SKM-1 treated with dmso at 0.1 percent for 144 hours (cell line): ENCODE measurements at regions not wholly inside any gene's neighbourhood (a gene's known extent, or its start where the extent isn't known, plus 50 kb on each side); places are given as distances from the start of the nearest gene placed in this dataset.

ENCODE experiments used
- DNase-seq: peaks from one replicate; lab custom pipeline; 2025; ENCODE audit not compliant: unreplicated experiment; lab: John Stamatoyannopoulos, UW

DNA sequence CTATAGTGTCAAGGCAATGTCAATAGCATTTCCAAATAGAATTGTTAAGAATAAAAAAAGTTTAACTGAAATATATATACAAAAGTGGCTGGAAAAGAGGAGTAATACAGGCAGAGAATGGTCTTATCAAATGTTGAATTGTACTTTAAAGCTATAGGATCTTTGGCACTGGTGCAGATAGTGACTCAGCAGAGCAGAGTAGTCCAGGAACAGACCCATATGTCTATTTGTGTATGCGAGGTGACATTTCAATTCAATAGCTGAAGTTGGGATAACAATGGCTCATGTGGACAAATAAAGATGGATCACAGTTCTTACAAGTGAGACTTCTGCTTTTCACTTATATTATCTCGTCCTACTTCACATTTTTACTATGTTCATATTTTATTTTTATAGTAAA lies 543.0 kb upstream of the B3GALT2 start:
- no peak for DNase-seq

GRCh38 chr1:193727850-193728249 lies 541.4 kb upstream of the B3GALT2 start:
- no peak for DNase-seq

- DNase-seq = no peak
Measured at GRCh38 chr1:193726722-193727121, 540.3 kb upstream of the B3GALT2 start.

DNA sequence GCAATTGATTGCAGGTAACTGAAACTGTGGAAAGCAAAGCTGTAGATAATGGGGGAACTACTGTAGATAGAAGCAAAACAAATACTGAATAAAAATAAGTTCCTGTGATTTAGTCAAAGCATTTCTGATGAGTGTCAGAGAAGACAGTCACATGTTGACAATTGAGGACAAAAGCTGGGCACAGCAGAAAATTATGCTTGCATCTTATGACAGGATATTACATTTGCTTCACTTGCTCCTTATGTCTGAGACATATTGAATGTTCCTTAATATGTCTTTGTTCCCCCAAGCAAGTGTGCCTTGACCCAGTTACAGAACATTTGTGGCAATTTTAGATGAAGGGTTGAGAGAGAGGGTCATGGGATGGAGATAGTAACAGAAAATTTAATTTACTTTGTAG lies 526.0 kb upstream of the B3GALT2 start:
- DNase-seq = no peak

DNA sequence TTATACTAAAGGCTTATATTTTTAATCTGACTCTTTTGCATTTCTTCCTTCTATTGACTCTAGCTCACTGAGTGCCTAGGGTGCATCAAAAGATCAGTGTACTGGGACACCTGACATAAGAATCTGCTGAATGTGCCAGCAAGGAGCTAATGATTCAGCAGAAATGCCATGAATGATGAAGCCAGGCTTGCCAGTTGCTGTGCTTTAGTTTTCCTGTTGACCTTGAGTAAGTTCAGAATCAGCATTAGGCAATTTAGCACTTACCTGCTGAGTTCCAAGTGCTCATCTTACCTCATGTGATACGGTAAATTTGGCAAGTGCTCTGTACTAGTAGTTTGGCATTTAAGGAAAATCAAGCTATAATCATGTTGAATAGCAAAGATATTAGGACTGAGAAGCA lies 523.2 kb upstream of the B3GALT2 start:
- no peak for DNase-seq

DNA sequence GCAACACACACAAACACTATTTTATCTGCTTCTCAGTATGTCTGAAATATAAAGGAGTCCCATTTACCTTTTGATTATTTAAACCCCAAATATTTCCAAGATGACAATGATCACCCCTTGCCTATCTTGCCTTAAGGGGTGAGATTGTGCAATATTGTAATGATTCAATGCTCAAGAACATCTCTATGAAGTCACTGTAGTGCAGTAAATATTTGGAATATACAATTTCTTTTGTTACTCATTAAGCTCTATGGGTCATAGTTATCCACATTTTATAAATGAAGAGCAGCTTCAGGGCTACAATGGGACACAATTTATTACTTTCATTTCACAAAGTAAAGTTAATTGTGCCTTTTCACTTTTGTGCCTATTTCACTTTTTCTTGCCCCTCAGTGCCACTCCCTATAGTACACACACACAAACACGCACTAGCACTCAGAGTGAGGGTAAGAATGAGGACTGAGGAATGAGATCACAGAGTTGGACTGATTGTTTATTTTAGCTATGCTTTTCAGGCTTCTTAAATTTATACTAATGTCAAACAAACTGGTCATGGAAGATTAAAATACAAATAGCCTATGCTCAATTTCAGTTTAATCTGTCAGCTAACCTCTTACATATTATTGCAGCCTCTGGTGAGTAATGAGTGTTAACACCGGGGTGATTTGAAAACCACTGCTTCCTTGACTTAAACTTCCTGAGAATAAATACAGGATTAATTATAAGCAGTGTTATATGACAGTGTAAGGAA lies 521.0 kb upstream of the B3GALT2 start:
- no peak for DNase-seq

DNA sequence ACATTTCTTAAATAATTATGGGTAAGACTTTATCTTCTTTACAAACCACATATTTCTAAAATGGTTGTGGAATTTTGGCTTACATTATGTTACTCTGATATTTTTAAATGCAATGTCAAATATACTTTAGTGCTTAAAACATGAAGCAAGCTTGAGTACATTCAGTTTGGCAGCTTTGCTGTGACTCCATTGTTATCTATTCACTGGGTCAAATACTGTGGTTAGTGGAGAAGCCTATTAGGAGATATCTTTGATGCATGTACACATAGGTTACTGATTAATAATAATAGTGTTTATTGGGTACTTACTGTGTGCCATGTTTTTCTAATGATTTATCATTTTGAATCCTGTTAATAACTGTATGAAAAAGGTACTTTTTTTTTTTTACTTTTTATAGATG lies 520.4 kb upstream of the B3GALT2 start:
- no peak for DNase-seq

- no peak for DNase-seq
Measured at GRCh38 chr1:193705554-193705981, 519.2 kb upstream of the B3GALT2 start.

GRCh38 chr1:193703655-193704054 lies 517.2 kb upstream of the B3GALT2 start:
- no peak for DNase-seq

DNA sequence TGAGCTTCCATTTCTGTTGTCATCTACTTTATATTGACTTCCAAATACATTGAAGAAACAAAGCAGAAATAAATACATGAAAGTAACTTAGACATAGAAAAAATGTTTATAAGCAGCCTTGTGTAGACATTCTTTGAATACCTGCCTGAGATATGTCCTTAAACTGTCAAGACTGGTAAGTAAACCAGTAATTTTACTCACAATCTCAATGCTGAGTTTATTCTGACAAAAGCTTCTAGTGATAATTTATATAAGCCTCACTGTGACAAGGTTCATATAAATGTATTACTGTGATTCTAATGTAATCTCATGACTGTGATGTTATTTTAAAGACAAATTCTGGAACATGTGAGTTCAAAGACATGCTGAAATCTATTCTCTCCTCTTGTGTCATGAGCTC lies 516.7 kb upstream of the B3GALT2 start:
- DNase-seq = no peak

GRCh38 chr1:193701759-193702158 lies 515.3 kb upstream of the B3GALT2 start:
- no peak for DNase-seq

DNA sequence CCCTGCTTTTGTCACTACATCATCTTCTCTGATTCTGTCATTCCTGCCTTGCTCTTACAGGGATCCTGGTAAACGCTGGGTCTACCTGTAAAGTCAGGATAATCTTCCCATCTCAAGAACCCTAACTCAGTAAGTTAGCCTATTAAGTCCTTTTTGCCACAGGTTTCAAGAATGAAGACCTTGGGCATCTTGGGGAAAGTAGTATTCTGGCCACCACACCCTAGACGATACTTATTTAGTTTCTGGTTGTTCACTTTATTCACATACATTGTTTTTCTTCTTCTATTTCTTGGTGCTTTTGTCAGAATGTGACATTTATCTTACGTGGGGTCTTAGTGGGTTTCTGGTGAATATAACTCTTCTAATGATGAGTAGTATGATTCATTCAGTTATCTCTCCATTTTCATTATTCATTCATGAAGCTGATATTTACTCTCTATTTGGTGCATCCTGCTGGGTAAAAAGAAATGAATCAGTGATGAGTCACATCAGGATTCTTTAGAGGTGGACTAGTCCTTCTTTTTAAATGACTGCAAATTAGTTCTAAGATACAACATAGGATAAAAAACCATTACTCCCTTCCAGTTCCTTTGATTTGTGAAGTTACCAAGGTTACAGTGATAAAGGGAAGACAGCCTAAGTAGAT lies 514.4 kb upstream of the B3GALT2 start:
- DNase-seq = no peak

DNA sequence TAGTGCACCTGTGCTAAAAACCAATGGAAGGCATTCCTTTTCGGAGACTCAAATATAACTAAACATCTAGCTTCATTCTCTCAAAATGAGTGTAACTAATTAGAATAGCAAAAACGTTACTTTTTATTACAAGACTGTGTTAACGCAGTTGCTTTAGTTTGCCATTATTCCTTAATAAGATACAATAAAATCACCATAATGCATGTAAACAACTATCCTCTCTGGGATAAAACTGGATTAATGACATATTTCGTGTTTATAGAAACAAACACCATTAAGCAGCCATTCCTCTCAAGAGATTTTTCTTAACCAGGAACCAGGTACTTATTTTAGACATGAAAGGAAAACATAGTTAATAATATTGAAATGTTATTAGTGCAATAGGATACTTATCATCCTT lies 512.8 kb upstream of the B3GALT2 start:
- no peak for DNase-seq

GRCh38 chr1:193697776-193698175 lies 511.4 kb upstream of the B3GALT2 start:
- no peak for DNase-seq

- DNase-seq = no peak
Measured at GRCh38 chr1:193697115-193697762, 510.8 kb upstream of the B3GALT2 start.

DNA sequence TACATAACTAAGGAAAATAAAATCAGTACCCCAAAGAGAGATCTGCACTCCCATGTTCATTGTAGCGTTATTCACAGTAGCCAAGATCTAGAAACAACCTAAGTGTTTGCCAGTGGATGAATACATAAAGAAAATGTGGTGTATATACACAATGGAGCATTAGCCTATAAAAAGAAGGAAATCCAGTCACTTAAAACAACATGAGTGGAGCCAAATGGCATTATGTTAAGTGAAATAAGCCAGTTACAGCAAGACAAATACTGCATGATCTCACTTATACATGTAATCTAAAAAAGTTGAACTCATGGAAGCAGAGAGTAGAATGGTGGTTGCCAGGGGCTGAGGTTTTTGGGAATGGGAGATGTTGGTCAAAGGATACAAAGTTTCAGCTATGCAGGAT lies 508.3 kb upstream of the B3GALT2 start:
- DNase-seq = no peak

GRCh38 chr1:193685986-193686385 lies 499.6 kb upstream of the B3GALT2 start:
- DNase-seq = no peak

- DNase-seq = no peak
Measured at GRCh38 chr1:193681422-193681821, 495.0 kb upstream of the B3GALT2 start.

DNA sequence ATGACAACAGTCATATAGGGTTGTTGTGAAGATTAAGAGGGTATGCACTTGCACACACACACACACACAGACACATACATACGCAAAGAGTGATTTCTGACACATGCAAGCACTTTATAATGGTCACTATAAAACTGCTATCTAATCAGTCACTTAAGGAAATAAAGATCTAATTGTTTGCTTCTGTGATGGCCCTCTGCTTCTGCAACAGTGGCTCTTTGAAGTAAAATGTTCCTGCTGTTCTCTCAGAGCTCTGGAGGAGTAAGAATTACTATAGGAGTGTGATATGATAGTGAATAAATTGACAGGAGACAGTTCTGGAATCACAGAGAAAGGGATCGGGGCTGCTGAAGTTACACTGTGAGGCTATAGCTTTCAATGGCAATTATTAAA lies 494.5 kb upstream of the B3GALT2 start:
- no peak for DNase-seq

DNA sequence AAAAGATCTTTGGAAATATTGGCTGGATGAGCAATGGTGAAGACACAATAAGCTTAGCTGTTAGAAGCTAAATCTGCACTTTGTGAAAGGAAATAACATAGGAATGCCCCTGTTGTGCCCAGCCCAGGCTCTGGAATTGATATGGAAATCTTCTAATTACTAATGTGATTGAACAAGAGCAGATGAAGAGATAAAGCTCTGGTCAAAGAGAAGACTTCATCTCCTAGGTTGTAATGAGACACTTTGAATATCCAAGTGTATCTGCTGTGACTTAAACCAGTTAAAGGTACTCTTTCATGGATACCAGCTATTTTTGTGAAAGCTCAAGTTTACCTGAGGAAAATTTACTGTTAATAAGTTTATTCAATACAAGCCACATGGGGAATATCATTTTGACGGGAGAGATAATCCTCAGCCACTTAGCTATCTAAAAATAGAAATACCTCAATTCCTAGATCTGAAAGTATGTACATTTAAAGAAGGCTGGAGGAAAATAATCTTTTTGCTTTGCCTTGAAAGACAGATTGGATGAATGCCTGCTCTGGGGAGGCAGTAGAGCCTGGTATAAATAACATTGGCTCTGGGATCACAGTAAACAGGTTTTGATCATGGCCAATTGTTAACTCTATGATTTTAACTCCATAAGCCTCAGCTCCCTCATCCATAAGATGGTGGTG lies 494.0 kb upstream of the B3GALT2 start:
- DNase-seq = no peak

DNA sequence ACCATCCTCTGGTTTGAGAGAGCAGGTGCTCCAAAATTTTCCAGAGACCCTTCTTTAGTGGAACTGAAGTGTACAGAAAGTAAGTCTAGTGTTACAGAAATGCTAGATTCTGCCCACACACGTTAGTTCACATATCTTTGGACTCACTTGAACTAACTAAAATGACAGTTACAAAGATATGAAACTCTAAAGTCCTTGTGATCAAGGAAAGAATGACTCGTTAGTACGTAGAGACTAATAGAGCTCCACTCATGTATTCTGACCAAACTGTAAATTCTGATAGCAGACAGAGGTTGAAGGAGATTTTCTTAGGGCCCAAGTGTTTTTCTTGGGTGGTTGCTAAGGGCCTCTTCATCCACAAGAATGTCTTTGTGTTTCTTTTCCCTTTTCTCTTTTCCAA lies 491.5 kb upstream of the B3GALT2 start:
- DNase-seq = no peak
